HepG2 (cell line): ENCODE measurements at regions not wholly inside any gene's neighbourhood (a gene's known extent, or its start where the extent isn't known, plus 50 kb on each side); places are given as distances from the start of the nearest gene placed in this dataset.

Source experiments
- ATAC-seq: fragments of 200-7000 bp; cut with Tn5 transposase; 3 replicates; pipeline ENCODE4 v1.9.1; 2020; ENCODE audit warnings: mild to moderate bottlenecking, moderate library complexity
- BruUV-seq: library from RNA; stranded (reverse); fragments of 400-500 nt; replicated peaks from 2 replicates; lab custom pipeline; 2021; lab: Mats Ljungman, UMichigan
- CTCF ChIA-PET: fragments of 300-600 bp; formaldehyde crosslinking; extraction: SDS; loops from one replicate; lab custom pipeline; 2021; ENCODE audit warnings: low total read pairs, inconsistent platforms, low intra/inter-chr PET ratio; lab: Yijun Ruan, JAX
- POLR2A ChIA-PET: fragments of 350-600 bp; sonication (Branson Sonifier 250); formaldehyde crosslinking; loops from one replicate; lab custom pipeline; 2020; ENCODE audit warnings: antibody characterized with exemption, inconsistent platforms; lab: Yijun Ruan, JAX
- DNase-seq: peaks from one replicate; pipeline ENCODE4 v3.0.0-alpha.2; 2015; ENCODE audit warnings: low spot score
- FAIRE-seq: peaks from 3 replicates; lab custom pipeline; 2011; peaks lifted over from hg19 to GRCh38; lab: Jason Lieb, UNC
- H2AFZ ChIP-seq: one replicate; pipeline ENCODE4 v1.6.1; 2011; ENCODE audit warnings: low read length, inconsistent platforms
- H3K27ac ChIP-seq: fragments of 300-600 bp; 3 replicates; pipeline ENCODE4 v1.8.0; 2011; ENCODE audit warnings: mixed run types, mild to moderate bottlenecking, mixed read lengths, low read length, inconsistent platforms; ENCODE audit not compliant: insufficient read depth; ENCODE audit errors: extremely low read length
- H3K27me3 ChIP-seq, 2 experiments: fragments of 200-600 bp in 1 of 2; 2 replicates in 1 of 2; 3 replicates in 1 of 2; pipeline versions ENCODE4 v1.6.0 to v1.8.0; 2011; ENCODE audit warnings: low read length in 2 of 2, mild to moderate bottlenecking in 2 of 2, moderate library complexity in 2 of 2, inconsistent platforms in 1 of 2; ENCODE audit not compliant: insufficient read depth in 2 of 2, control insufficient read depth in 1 of 2
- H3K36me3 ChIP-seq, 2 experiments: fragments of 200-600 bp in 1 of 2; replicated peaks in 1 of 2; 2 replicates in 1 of 2; 3 replicates in 1 of 2; pipeline versions ENCODE4 v1.5.1 to v1.8.0; 2011; ENCODE audit warnings: low read length in 2 of 2, inconsistent platforms in 1 of 2; ENCODE audit not compliant: insufficient read depth in 2 of 2, control insufficient read depth in 1 of 2
- H3K4me1 ChIP-seq: 2 replicates; pipeline ENCODE4 v1.5.1; 2012; ENCODE audit warnings: low read length, inconsistent platforms; ENCODE audit not compliant: insufficient read depth
- H3K4me2 ChIP-seq: 2 replicates; pipeline ENCODE4 v1.6.0; 2011; ENCODE audit warnings: low read depth, low read length, inconsistent platforms
- H3K4me3 ChIP-seq, 3 experiments: fragments of 200-600 bp in 1 of 3; sonication (generic), shearing (Covaris generic) in 1 of 3; replicated peaks in 1 of 3; 2 replicates each; pipeline ENCODE4 v1.5.1; 2011 to 2016; ENCODE audit warnings: low read length in 3 of 3, inconsistent platforms in 2 of 3, low read depth in 2 of 3, mild to moderate bottlenecking in 2 of 3, control low read depth in 1 of 3, mixed read lengths in 1 of 3; ENCODE audit not compliant: insufficient read depth in 1 of 3
- H3K79me2 ChIP-seq: one replicate; pipeline ENCODE4 v1.6.1; 2011; ENCODE audit warnings: low read length, inconsistent platforms; ENCODE audit not compliant: insufficient read depth
- H3K9ac ChIP-seq: 2 replicates; pipeline ENCODE4 v1.6.0; 2011; ENCODE audit warnings: mild to moderate bottlenecking, low read depth, low read length, inconsistent platforms; ENCODE audit not compliant: insufficient read depth
- H3K9me3 ChIP-seq: 2 replicates; pipeline ENCODE4 v1.5.1; 2012; ENCODE audit warnings: mild to moderate bottlenecking, low read length
- H4K20me1 ChIP-seq: 2 replicates; pipeline ENCODE4 v1.6.0; 2011; ENCODE audit warnings: inconsistent platforms, mild to moderate bottlenecking, low read length, moderate library complexity; ENCODE audit not compliant: insufficient read depth
- KLF13 ChIP-seq: sonication (generic); formaldehyde crosslinking; IDR thresholded peaks from 2 replicates; pipeline ENCODE4 v1.4.0; 2020; ENCODE audit warnings: mild to moderate bottlenecking, missing genetic modification reagents
- MTF1 ChIP-seq: sonication (generic); formaldehyde crosslinking; IDR thresholded peaks from 2 replicates; pipeline ENCODE4 v1.5.0; 2020; ENCODE audit warnings: missing genetic modification reagents
- PITX1 ChIP-seq: sonication (generic); formaldehyde crosslinking; IDR thresholded peaks from 2 replicates; pipeline ENCODE4 v1.5.1; 2020; ENCODE audit warnings: mild to moderate bottlenecking, missing genetic modification reagents
- ZBTB38 ChIP-seq: sonication (generic); formaldehyde crosslinking; IDR thresholded peaks from 2 replicates; pipeline ENCODE4 v1.5.1; 2020; ENCODE audit warnings: mild to moderate bottlenecking, missing genetic modification reagents
- ZNF549 ChIP-seq: sonication (generic); formaldehyde crosslinking; IDR thresholded peaks from 2 replicates; pipeline ENCODE4 v1.5.0; 2020; ENCODE audit warnings: missing genetic modification reagents
- ZNF564 ChIP-seq: sonication (generic); formaldehyde crosslinking; IDR thresholded peaks from 2 replicates; pipeline ENCODE4 v1.8.1; 2023; ENCODE audit warnings: mild to moderate bottlenecking, missing genetic modification reagents
- ZNF761 ChIP-seq: sonication (generic); formaldehyde crosslinking; conservative IDR thresholded peaks from 2 replicates; pipeline ENCODE4 v1.4.0; 2020; ENCODE audit warnings: mild to moderate bottlenecking, missing genetic modification reagents
- ZNF777 ChIP-seq: sonication (generic); formaldehyde crosslinking; IDR thresholded peaks from 2 replicates; pipeline ENCODE4 v1.4.0; 2020; ENCODE audit warnings: missing genetic modification reagents
- WGBS: methylation state at CpG from one replicate; pipeline ENCODE4 v1.1.6; 2017; ENCODE audit warnings: low lambda C conversion rate; 5-methylcytosine and 5-hydroxymethylcytosine counted together
- in situ Hi-C: cut with HindIII; loops from 2 replicates; pipeline ENCODE4 v1.10.0; 2017; ENCODE audit warnings: low pct_unique_long_range_greater_than_20kb; ENCODE audit not compliant: extremely low pct_ligation_motif_present
- intact Hi-C: fragments of 100-400 bp; cut with micrococcal nuclease; formaldehyde crosslinking; loops from one replicate; pipeline ENCODE4 v1.10.0; 2022; ENCODE audit not compliant: unreplicated experiment
- TF ChIP-seq, protein P1 (sequence below): sonication (generic); formaldehyde crosslinking; IDR thresholded peaks from 2 replicates; pipeline ENCODE4 v1.4.0; 2020; ENCODE audit warnings: mild to moderate bottlenecking, missing genetic modification reagents
- TF ChIP-seq, protein P2 (sequence below): sonication (generic); formaldehyde crosslinking; IDR thresholded peaks from 2 replicates; pipeline ENCODE4 v1.4.0; 2020; ENCODE audit warnings: mild to moderate bottlenecking, missing genetic modification reagents, borderline replicate concordance
- TF ChIP-seq, protein P3 (sequence below): sonication (generic); formaldehyde crosslinking; IDR thresholded peaks from 2 replicates; pipeline ENCODE4 v1.8.0; 2022; ENCODE audit warnings: low read depth, missing genetic modification reagents

DNA sequence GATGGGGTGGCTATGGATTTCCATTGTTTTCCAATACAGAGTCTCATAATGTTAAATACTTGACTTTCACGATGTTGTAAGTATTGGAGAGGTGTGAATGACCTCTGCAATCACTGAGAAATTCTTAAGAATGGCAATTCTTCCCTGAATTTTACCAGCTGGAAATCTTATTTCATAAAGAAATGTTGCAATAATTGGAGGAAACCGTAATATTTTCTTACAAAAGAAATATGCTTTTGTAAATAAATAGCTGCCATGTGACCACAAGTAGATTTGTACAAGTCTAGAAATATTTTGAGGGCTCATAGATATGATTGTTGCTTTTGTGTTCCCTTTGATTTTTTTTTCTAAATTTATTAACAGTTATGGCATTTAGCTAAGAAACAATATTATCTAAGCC is 308.7 kb upstream of the ATP2B1 start:
- Histone ChIP-seq H3K27ac (no peak overlapping the region), H2AFZ (no peak overlapping the region), H4K20me1 (no peaks in the 10 kb centered on the region), H3K4me2 (no peak overlapping the region), H3K27me3 (no peaks in the 10 kb centered on the region), H3K9ac (no peak overlapping the region), H3K4me3 (no peak overlapping the region), H3K4me1 (no peaks in the 10 kb centered on the region), H3K9me3 (no peaks in the 10 kb centered on the region), H3K79me2 (no peaks in the 10 kb centered on the region), H3K36me3 (no peaks in the 10 kb centered on the region)
- TF ChIP-seq, protein P1, sequence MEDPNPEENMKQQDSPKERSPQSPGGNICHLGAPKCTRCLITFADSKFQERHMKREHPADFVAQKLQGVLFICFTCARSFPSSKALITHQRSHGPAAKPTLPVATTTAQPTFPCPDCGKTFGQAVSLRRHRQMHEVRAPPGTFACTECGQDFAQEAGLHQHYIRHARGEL (CRISPR knock-in tag) = no peak
- TF ChIP-seq, protein P2, sequence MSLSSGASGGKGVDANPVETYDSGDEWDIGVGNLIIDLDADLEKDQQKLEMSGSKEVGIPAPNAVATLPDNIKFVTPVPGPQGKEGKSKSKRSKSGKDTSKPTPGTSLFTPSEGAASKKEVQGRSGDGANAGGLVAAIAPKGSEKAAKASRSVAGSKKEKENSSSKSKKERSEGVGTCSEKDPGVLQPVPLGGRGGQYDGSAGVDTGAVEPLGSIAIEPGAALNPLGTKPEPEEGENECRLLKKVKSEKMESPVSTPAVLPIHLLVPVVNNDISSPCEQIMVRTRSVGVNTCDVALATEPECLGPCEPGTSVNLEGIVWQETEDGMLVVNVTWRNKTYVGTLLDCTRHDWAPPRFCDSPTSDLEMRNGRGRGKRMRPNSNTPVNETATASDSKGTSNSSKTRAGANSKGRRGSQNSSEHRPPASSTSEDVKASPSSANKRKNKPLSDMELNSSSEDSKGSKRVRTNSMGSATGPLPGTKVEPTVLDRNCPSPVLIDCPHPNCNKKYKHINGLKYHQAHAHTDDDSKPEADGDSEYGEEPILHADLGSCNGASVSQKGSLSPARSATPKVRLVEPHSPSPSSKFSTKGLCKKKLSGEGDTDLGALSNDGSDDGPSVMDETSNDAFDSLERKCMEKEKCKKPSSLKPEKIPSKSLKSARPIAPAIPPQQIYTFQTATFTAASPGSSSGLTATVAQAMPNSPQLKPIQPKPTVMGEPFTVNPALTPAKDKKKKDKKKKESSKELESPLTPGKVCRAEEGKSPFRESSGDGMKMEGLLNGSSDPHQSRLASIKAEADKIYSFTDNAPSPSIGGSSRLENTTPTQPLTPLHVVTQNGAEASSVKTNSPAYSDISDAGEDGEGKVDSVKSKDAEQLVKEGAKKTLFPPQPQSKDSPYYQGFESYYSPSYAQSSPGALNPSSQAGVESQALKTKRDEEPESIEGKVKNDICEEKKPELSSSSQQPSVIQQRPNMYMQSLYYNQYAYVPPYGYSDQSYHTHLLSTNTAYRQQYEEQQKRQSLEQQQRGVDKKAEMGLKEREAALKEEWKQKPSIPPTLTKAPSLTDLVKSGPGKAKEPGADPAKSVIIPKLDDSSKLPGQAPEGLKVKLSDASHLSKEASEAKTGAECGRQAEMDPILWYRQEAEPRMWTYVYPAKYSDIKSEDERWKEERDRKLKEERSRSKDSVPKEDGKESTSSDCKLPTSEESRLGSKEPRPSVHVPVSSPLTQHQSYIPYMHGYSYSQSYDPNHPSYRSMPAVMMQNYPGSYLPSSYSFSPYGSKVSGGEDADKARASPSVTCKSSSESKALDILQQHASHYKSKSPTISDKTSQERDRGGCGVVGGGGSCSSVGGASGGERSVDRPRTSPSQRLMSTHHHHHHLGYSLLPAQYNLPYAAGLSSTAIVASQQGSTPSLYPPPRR (CRISPR knock-in tag) = no peak
- TF ChIP-seq PITX1 (no peak), MTF1 (no peak), ZNF564 (no peak), ZNF777 (CRISPR knock-in tag) (no peak), ZNF761 (CRISPR knock-in tag) (no peak), KLF13 (no peak), ZBTB38 (CRISPR knock-in tag) (no peak), ZNF549 (CRISPR knock-in tag) (no peak)
- TF ChIP-seq, protein P3, sequence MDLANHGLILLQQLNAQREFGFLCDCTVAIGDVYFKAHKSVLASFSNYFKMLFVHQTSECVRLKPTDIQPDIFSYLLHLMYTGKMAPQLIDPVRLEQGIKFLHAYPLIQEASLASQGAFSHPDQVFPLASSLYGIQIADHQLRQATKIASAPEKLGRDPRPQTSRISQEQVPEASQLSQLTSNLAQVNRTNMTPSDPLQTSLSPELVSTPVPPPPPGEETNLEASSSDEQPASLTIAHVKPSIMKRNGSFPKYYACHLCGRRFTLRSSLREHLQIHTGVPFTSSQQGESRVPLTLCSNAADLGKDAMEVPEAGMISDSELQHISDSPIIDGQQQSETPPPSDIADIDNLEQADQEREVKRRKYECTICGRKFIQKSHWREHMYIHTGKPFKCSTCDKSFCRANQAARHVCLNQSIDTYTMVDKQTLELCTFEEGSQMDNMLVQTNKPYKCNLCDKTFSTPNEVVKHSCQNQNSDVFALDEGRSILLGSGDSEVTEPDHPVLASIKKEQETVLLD = no peak
- POLR2A ChIA-PET = no interaction called here
- CTCF ChIA-PET = no interaction called here
- in situ Hi-C loops = no loop called here
- no TSS peak for BruUV-seq
- 1% methylated on average over 2 of the region's 2 CpGs for WGBS
- no peak for DNase-seq
- ATAC-seq = no peak
- intact Hi-C loops = no loop called here
- no peak for FAIRE-seq
